ENCODE measurements at regions not wholly inside any gene's neighbourhood (a gene's known extent, or its start where the extent isn't known, plus 50 kb on each side); places are given as distances from the start of the nearest gene placed in this dataset.

- no peak overlapping the region for H3K4me3 ChIP-seq (ENCODE audit: insufficient read depth, low read length)
- TF ChIP-seq CTCF (IDR thresholded peaks at IDR 0.05; ENCODE audit: extremely low read depth, low read depth, low read length): no peak
- no peaks in the 10 kb centered on the region for H3K27me3 ChIP-seq (ENCODE audit: insufficient read depth, low read length)
- no peaks in the 10 kb centered on the region for H3K9me3 ChIP-seq (ENCODE audit: low read depth, low read length)
- DNase-seq (ENCODE audit: insufficient read length, low spot score, missing footprints): no peak
- H3K36me3 ChIP-seq (ENCODE audit: insufficient read depth, low read length): no peaks in the 10 kb centered on the region
- no peak overlapping the region for H3K4me2 ChIP-seq (ENCODE audit: insufficient read depth, low read length)
- H3K27ac ChIP-seq (ENCODE audit: low read depth, low read length): no peak overlapping the region
- H3K4me1 ChIP-seq (ENCODE audit: insufficient read depth, low read length): no peaks in the 10 kb centered on the region
- H2AFZ ChIP-seq (ENCODE audit: low read length): no peak overlapping the region
- no peaks in the 10 kb centered on the region for H3K79me2 ChIP-seq (ENCODE audit: insufficient read depth, low read length)
- H4K20me1 ChIP-seq (ENCODE audit: insufficient read depth, low read length): no peaks in the 10 kb centered on the region
Measured at GRCh38 chr5:91797576-91797975, 414.5 kb upstream of the ARRDC3 start.

GRCh38 chr5:91794856-91795548, 411.9 kb upstream of the ARRDC3 start:
- H3K4me1 ChIP-seq (ENCODE audit: insufficient read depth, low read length): no peaks in the 10 kb centered on the region
- H4K20me1 ChIP-seq (ENCODE audit: insufficient read depth, low read length): no peaks in the 10 kb centered on the region
- H3K9me3 ChIP-seq (ENCODE audit: low read depth, low read length): no peaks in the 10 kb centered on the region
- no peak for TF ChIP-seq CTCF (IDR thresholded peaks at IDR 0.05; ENCODE audit: extremely low read depth, low read depth, low read length)
- no peak overlapping the region for H3K4me3 ChIP-seq (ENCODE audit: insufficient read depth, low read length)
- H3K36me3 ChIP-seq (ENCODE audit: insufficient read depth, low read length): no peaks in the 10 kb centered on the region
- H3K27me3 ChIP-seq (ENCODE audit: insufficient read depth, low read length): no peaks in the 10 kb centered on the region
- H3K27ac ChIP-seq (ENCODE audit: low read depth, low read length): no peak overlapping the region
- DNase-seq (ENCODE audit: insufficient read length, low spot score, missing footprints): no peak
- no peaks in the 10 kb centered on the region for H3K79me2 ChIP-seq (ENCODE audit: insufficient read depth, low read length)
- no peak overlapping the region for H3K4me2 ChIP-seq (ENCODE audit: insufficient read depth, low read length)
- H2AFZ ChIP-seq (ENCODE audit: low read length): no peak overlapping the region

- no peaks in the 10 kb centered on the region for H4K20me1 ChIP-seq (ENCODE audit: insufficient read depth, low read length)
Measured at GRCh38 chr5:91794455-91794854, 411.3 kb upstream of the ARRDC3 start.

GRCh38 chr5:91787718-91788117, 404.6 kb upstream of the ARRDC3 start:
- Histone ChIP-seq H4K20me1 (ENCODE audit: insufficient read depth, low read length) (no peaks in the 10 kb centered on the region), H3K4me2 (ENCODE audit: insufficient read depth, low read length) (no peak overlapping the region), H3K4me1 (ENCODE audit: insufficient read depth, low read length) (no peaks in the 10 kb centered on the region), H3K36me3 (ENCODE audit: insufficient read depth, low read length) (no peaks in the 10 kb centered on the region), H3K27me3 (ENCODE audit: insufficient read depth, low read length) (no peaks in the 10 kb centered on the region), H3K4me3 (ENCODE audit: insufficient read depth, low read length) (no peak overlapping the region), H3K9me3 (ENCODE audit: low read depth, low read length) (no peaks in the 10 kb centered on the region), H3K79me2 (ENCODE audit: insufficient read depth, low read length) (no peaks in the 10 kb centered on the region), H3K27ac (ENCODE audit: low read depth, low read length) (no peak overlapping the region), H2AFZ (ENCODE audit: low read length) (no peak overlapping the region)
- no peak for DNase-seq (ENCODE audit: insufficient read length, low spot score, missing footprints)
- no peak for TF ChIP-seq CTCF (IDR thresholded peaks at IDR 0.05; ENCODE audit: extremely low read depth, low read depth, low read length)

More at GRCh38 chr5:91794455-91794854, 411.3 kb upstream of the ARRDC3 start:
- H3K4me2 ChIP-seq (ENCODE audit: insufficient read depth, low read length): no peak overlapping the region
- H3K36me3 ChIP-seq (ENCODE audit: insufficient read depth, low read length): no peaks in the 10 kb centered on the region
- H2AFZ ChIP-seq (ENCODE audit: low read length): no peak overlapping the region
- H3K4me1 ChIP-seq (ENCODE audit: insufficient read depth, low read length): no peaks in the 10 kb centered on the region
- TF ChIP-seq CTCF (IDR thresholded peaks at IDR 0.05; ENCODE audit: extremely low read depth, low read depth, low read length): no peak
- H3K27me3 ChIP-seq (ENCODE audit: insufficient read depth, low read length): no peaks in the 10 kb centered on the region
- H3K79me2 ChIP-seq (ENCODE audit: insufficient read depth, low read length): no peaks in the 10 kb centered on the region
- DNase-seq (ENCODE audit: insufficient read length, low spot score, missing footprints): no peak
- no peak overlapping the region for H3K27ac ChIP-seq (ENCODE audit: low read depth, low read length)
- no peak overlapping the region for H3K4me3 ChIP-seq (ENCODE audit: insufficient read depth, low read length)
- H3K9me3 ChIP-seq (ENCODE audit: low read depth, low read length): no peaks in the 10 kb centered on the region
